Smooth muscle cell (in vitro differentiated cells): ENCODE measurements at regions not wholly inside any gene's neighbourhood (a gene's known extent, or its start where the extent isn't known, plus 50 kb on each side); places are given as distances from the start of the nearest gene placed in this dataset.

Experiments used
- DNase-seq: peaks from one replicate; lab custom pipeline; 2025; ENCODE audit not compliant: unreplicated experiment; lab: John Stamatoyannopoulos, UW
- H2AFZ ChIP-seq: fragments of 200-600 bp; sonication (generic); 2 replicates; pipeline ENCODE4 v1.6.0; 2016; ENCODE audit warnings: antibody characterized with exemption, low read depth, mild to moderate bottlenecking
- H3F3A ChIP-seq: fragments of 200-600 bp; sonication (generic); 2 replicates; pipeline ENCODE4 v1.6.0; 2017; ENCODE audit warnings: antibody characterized with exemption, low read depth
- H3K27ac ChIP-seq: fragments of 200-600 bp; sonication (generic); 2 replicates; pipeline ENCODE4 v1.5.1; 2016; ENCODE audit warnings: low read depth, mild to moderate bottlenecking
- H3K27me3 ChIP-seq: fragments of 200-600 bp; sonication (generic); 2 replicates; pipeline ENCODE4 v1.6.1; 2016; ENCODE audit warnings: low read depth, mild to moderate bottlenecking
- H3K36me3 ChIP-seq: fragments of 200-600 bp; sonication (generic); 2 replicates; pipeline ENCODE4 v1.5.1; 2016; ENCODE audit warnings: low read depth
- H3K4me1 ChIP-seq: fragments of 200-600 bp; sonication (generic); 2 replicates; pipeline ENCODE4 v1.5.1; 2016; ENCODE audit warnings: low read depth
- H3K4me2 ChIP-seq: fragments of 200-600 bp; sonication (generic); 2 replicates; pipeline ENCODE4 v1.6.0; 2016; ENCODE audit warnings: mild to moderate bottlenecking
- H3K4me3 ChIP-seq: fragments of 200-600 bp; sonication (generic); 2 replicates; pipeline ENCODE4 v1.5.1; 2016; ENCODE audit warnings: mild to moderate bottlenecking
- H3K79me2 ChIP-seq: fragments of 200-600 bp; sonication (generic); 2 replicates; pipeline ENCODE4 v1.6.0; 2016; ENCODE audit warnings: low read depth, mild to moderate bottlenecking
- H3K9ac ChIP-seq: fragments of 200-600 bp; sonication (generic); 2 replicates; pipeline ENCODE4 v1.6.0; 2016; ENCODE audit warnings: low read depth
- H3K9me3 ChIP-seq: fragments of 200-600 bp; sonication (generic); replicated peaks from 2 replicates; pipeline ENCODE4 v1.5.1; 2016; ENCODE audit warnings: low read depth
- H4K20me1 ChIP-seq: fragments of 200-600 bp; sonication (generic); 2 replicates; pipeline ENCODE4 v1.6.0; 2016; ENCODE audit warnings: low read depth
- WGBS: methylation state at CpG from one replicate; pipeline ENCODE4 v1.1.7; 2016; ENCODE audit warnings: low lambda C conversion rate; 5-methylcytosine and 5-hydroxymethylcytosine counted together
- TF ChIP-seq, protein P1 (sequence below): fragments of 200-600 bp; sonication (generic); IDR thresholded peaks from 2 replicates; pipeline ENCODE4 v1.5.1; 2017; ENCODE audit warnings: borderline replicate concordance, mild to moderate bottlenecking, antibody characterized with exemption; ENCODE audit not compliant: insufficient read depth, poor library complexity, severe bottlenecking

DNA sequence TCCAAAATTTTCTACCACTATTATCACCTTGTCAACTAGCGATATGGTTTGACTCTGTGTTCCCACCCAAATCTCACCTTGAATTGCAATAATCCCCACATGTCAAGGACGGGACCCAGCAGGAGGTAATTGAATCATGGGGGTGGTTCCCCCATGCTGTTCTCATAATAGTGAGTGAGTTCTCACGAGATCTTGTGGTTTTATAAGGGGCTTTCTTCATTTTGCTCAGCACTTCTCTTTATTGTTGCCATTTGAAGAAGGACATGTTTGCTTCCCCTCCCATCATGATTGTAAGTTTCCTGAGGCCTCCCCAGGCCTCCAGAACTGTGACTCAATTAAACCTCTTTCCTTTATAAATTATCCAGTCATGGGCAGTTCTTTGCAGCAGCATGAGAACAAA, 73.5 kb upstream of the ZC3H12C start:
- TF ChIP-seq, protein P1, sequence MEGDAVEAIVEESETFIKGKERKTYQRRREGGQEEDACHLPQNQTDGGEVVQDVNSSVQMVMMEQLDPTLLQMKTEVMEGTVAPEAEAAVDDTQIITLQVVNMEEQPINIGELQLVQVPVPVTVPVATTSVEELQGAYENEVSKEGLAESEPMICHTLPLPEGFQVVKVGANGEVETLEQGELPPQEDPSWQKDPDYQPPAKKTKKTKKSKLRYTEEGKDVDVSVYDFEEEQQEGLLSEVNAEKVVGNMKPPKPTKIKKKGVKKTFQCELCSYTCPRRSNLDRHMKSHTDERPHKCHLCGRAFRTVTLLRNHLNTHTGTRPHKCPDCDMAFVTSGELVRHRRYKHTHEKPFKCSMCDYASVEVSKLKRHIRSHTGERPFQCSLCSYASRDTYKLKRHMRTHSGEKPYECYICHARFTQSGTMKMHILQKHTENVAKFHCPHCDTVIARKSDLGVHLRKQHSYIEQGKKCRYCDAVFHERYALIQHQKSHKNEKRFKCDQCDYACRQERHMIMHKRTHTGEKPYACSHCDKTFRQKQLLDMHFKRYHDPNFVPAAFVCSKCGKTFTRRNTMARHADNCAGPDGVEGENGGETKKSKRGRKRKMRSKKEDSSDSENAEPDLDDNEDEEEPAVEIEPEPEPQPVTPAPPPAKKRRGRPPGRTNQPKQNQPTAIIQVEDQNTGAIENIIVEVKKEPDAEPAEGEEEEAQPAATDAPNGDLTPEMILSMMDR: no peak
- no peaks in the 10 kb centered on the region for H3K79me2 ChIP-seq
- H3K27me3 ChIP-seq: no peaks in the 10 kb centered on the region
- no peak overlapping the region for H3K27ac ChIP-seq
- WGBS: 90% methylated on average over 3 of the region's 3 CpGs
- H3K4me1 ChIP-seq: no peaks in the 10 kb centered on the region
- H3F3A ChIP-seq: no peaks in the 10 kb centered on the region
- no peak overlapping the region for H3K9ac ChIP-seq
- no peak overlapping the region for H3K4me3 ChIP-seq
- H3K9me3 ChIP-seq: no peaks in the 10 kb centered on the region
- H4K20me1 ChIP-seq: no peaks in the 10 kb centered on the region
- no peak for DNase-seq
- H3K4me2 ChIP-seq: no peak overlapping the region
- no peaks in the 10 kb centered on the region for H3K36me3 ChIP-seq
- H2AFZ ChIP-seq: no peak overlapping the region

DNA sequence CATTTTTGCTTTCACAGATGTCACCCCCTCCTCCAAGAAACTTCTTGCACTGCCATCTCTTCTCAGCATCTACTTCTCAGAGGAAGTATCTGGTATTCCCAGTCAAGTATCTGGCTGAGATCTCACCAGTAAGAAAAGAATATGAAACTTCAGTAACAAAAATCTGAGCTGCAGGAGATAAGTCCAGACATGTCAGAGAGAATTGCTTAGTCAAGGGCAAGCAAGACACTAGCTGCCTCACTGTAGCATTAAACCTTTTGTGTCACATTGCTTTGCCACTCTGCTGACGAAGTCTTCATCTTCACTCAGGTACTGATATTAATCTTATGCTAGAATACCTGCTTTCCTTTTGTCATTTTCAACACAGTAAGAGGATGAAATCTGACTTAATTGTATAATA, 70.6 kb upstream of the ZC3H12C start:
- DNase-seq: no peak
- H3K9ac ChIP-seq: no peak overlapping the region
- no peak overlapping the region for H3K4me3 ChIP-seq
- WGBS: 75% methylated on average over 1 of the region's 1 CpG
- no peaks in the 10 kb centered on the region for H3K36me3 ChIP-seq
- no peaks in the 10 kb centered on the region for H3F3A ChIP-seq
- H3K27me3 ChIP-seq: no peaks in the 10 kb centered on the region
- H3K27ac ChIP-seq: peak overlapping the region; percentile 75
- no peaks in the 10 kb centered on the region for H3K79me2 ChIP-seq
- H3K4me2 ChIP-seq: no peak overlapping the region
- H3K9me3 ChIP-seq: no peaks in the 10 kb centered on the region
- H3K4me1 ChIP-seq: no peaks in the 10 kb centered on the region
- no peaks in the 10 kb centered on the region for H4K20me1 ChIP-seq
- H2AFZ ChIP-seq: peak overlapping the region; percentile 80
- TF ChIP-seq, protein P1: no peak

GRCh38 chr11:110023711-110024110, 69.5 kb upstream of the ZC3H12C start:
- no peaks in the 10 kb centered on the region for H3F3A ChIP-seq
- no peak overlapping the region for H3K4me2 ChIP-seq
- TF ChIP-seq, protein P1: no peak
- DNase-seq: no peak
- no peak overlapping the region for H3K9ac ChIP-seq
- no peaks in the 10 kb centered on the region for H3K9me3 ChIP-seq
- no peak overlapping the region for H3K27ac ChIP-seq
- H3K4me1 ChIP-seq: no peaks in the 10 kb centered on the region
- no peak overlapping the region for H2AFZ ChIP-seq
- H4K20me1 ChIP-seq: no peaks in the 10 kb centered on the region
- H3K4me3 ChIP-seq: no peak overlapping the region
- H3K79me2 ChIP-seq: no peaks in the 10 kb centered on the region
- no peaks in the 10 kb centered on the region for H3K27me3 ChIP-seq
- no peaks in the 10 kb centered on the region for H3K36me3 ChIP-seq

- no peak overlapping the region for H3K4me2 ChIP-seq
- DNase-seq: no peak
- H3K9me3 ChIP-seq: no peaks in the 10 kb centered on the region
- H3F3A ChIP-seq: no peaks in the 10 kb centered on the region
- 94% methylated on average over 2 of the region's 2 CpGs for WGBS
- no peak overlapping the region for H2AFZ ChIP-seq
- H3K9ac ChIP-seq: no peak overlapping the region
- no peak overlapping the region for H3K27ac ChIP-seq
- no peaks in the 10 kb centered on the region for H3K27me3 ChIP-seq
- H3K4me1 ChIP-seq: no peaks in the 10 kb centered on the region
- H3K36me3 ChIP-seq: no peaks in the 10 kb centered on the region
- H3K4me3 ChIP-seq: no peak overlapping the region
- H4K20me1 ChIP-seq: no peaks in the 10 kb centered on the region
- TF ChIP-seq, protein P1: no peak
- H3K79me2 ChIP-seq: no peaks in the 10 kb centered on the region
Observed at GRCh38 chr11:110026858-110027626, 66.2 kb upstream of the ZC3H12C start.
